Stimulated activated memory B cell treated with anti-CD40 and anti-IgM and Interleukin-4, amounts not matched to agents 10 μg/mL and 1 μg/mL and 100 μg/mL, for 72 hours (primary cell): ENCODE measurements at regions not wholly inside any gene's neighbourhood (a gene's known extent, or its start where the extent isn't known, plus 50 kb on each side); places are given as distances from the start of the nearest gene placed in this dataset.
"Not testable (repeated sequence)": the region's sequence is repeated elsewhere in the genome, so short reads cannot be mapped to it uniquely, and the experiment has no call there.

Experiments used
- ATAC-seq: fragments of 150-1000 bp; cut with Tn5 transposase; 2 replicates; pipeline ENCODE4 v1.10.0; 2021
- H3K27ac Mint-ChIP-seq: one replicate; pipeline ENCODE4 v1.8.0; 2022; ENCODE audit warnings: mild to moderate bottlenecking, mixed read lengths
- H3K27me3 Mint-ChIP-seq: one replicate; pipeline ENCODE4 v1.8.0; 2022; ENCODE audit warnings: mixed read lengths
- H3K36me3 Mint-ChIP-seq: one replicate; pipeline ENCODE4 v1.8.0; 2022; ENCODE audit warnings: mixed read lengths
- H3K4me1 Mint-ChIP-seq: one replicate; pipeline ENCODE4 v1.8.0; 2022; ENCODE audit warnings: mixed read lengths
- H3K4me3 Mint-ChIP-seq: one replicate; pipeline ENCODE4 v1.8.0; 2022; ENCODE audit warnings: mild to moderate bottlenecking, moderate library complexity, mixed read lengths
- H3K9me3 Mint-ChIP-seq: one replicate; pipeline ENCODE4 v1.8.0; 2022; ENCODE audit warnings: mixed read lengths

DNA sequence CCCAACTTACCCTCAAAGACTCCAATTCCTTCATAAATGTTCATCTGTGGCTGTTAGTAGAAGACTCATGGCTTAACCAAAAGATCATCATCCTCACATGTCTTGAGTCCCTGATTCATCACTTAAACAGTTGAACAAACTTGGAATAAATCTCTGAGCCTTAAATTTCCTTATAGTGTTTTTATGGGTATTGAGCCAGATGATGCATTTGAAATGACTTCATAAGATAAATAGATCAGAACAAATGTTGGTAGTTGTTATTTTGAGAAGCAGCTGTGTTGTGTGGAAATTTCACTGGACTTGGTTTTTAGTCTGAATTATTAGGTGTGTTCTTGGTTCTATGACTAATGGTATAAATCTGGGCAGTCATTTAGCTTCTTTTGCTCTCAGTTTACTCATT is 236.2 kb downstream of the NNT start:
- Mint-ChIP-seq H3K27me3 (no peaks in the 10 kb centered on the region), H3K36me3 (no peaks in the 10 kb centered on the region), H3K4me3 (no peak overlapping the region), H3K27ac (no peak overlapping the region), H3K9me3 (peaks cover 12% of the 10 kb centered on the region), H3K4me1 (no peaks in the 10 kb centered on the region)
- no peak for ATAC-seq

DNA sequence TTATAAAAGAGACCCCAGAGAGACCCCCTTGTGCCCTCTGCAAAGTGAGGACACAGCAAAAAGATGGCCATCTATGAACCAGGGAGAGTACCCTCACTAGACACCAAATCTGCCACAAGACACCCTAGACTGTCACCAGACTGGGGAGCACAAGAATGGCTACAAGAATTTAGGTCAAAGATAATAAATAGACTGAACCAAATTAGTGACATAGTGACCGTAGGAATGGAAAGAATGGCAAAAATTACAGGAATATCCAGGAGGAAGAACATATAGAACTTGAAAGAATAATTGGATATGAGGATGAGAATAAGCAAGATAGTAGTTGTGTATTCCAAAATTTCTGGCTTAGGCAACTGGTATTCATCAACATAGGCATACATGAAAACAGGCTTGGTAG is 235.0 kb downstream of the NNT start:
- no peaks in the 10 kb centered on the region for H3K36me3 Mint-ChIP-seq
- H3K9me3 Mint-ChIP-seq = peaks cover 12% of the 10 kb centered on the region
- H3K27ac Mint-ChIP-seq = no peak overlapping the region
- no peak for ATAC-seq
- no peaks in the 10 kb centered on the region for H3K27me3 Mint-ChIP-seq
- no peaks in the 10 kb centered on the region for H3K4me1 Mint-ChIP-seq
- H3K4me3 Mint-ChIP-seq = no peak overlapping the region

DNA sequence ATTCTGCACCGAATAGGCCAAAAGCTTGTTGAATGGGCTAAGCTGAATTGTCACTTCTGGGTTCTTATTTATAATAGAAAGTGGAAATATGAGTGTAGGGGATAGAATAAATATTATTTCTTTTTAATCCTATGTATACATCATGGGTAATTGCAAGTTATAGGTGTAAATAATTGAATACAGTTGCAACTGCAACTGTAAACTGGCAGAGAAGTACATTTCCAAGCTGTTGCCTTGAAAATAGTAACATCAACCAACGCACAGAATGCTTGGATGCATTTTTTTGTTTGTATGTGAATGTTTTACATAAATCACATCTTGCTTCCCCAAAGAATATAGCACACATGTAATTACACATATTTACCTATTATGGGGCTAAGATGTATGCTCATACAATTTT is 234.1 kb downstream of the NNT start:
- peaks cover 7% of the 10 kb centered on the region for H3K9me3 Mint-ChIP-seq
- no peaks in the 10 kb centered on the region for H3K36me3 Mint-ChIP-seq
- H3K4me1 Mint-ChIP-seq = no peaks in the 10 kb centered on the region
- no peaks in the 10 kb centered on the region for H3K27me3 Mint-ChIP-seq
- no peak overlapping the region for H3K27ac Mint-ChIP-seq
- no peak for ATAC-seq
- no peak overlapping the region for H3K4me3 Mint-ChIP-seq

DNA sequence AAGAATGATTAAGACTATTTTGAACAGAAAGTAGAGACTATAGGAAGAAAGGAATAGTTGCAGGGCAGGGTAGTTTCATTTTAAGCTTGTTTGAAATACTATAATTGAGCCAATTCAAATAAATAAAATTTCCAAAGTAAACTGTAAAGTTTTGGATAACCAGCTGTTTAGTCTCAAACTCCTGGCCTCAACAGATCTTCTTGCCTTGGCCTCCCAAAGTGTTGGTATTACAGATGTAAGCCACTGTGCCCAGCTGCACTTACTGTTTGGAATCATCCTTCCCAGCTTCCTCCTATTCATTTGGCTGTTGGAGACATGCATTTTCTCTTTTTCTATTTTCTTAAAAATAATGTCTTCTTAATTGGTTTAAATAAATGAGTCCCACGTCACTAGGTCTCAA is 231.0 kb downstream of the NNT start:
- H3K9me3 Mint-ChIP-seq = peaks cover 13% of the 10 kb centered on the region
- no peak overlapping the region for H3K4me3 Mint-ChIP-seq
- ATAC-seq = no peak
- H3K36me3 Mint-ChIP-seq = no peaks in the 10 kb centered on the region
- H3K27me3 Mint-ChIP-seq = peaks cover 7% of the 10 kb centered on the region
- no peak overlapping the region for H3K27ac Mint-ChIP-seq
- no peaks in the 10 kb centered on the region for H3K4me1 Mint-ChIP-seq

DNA sequence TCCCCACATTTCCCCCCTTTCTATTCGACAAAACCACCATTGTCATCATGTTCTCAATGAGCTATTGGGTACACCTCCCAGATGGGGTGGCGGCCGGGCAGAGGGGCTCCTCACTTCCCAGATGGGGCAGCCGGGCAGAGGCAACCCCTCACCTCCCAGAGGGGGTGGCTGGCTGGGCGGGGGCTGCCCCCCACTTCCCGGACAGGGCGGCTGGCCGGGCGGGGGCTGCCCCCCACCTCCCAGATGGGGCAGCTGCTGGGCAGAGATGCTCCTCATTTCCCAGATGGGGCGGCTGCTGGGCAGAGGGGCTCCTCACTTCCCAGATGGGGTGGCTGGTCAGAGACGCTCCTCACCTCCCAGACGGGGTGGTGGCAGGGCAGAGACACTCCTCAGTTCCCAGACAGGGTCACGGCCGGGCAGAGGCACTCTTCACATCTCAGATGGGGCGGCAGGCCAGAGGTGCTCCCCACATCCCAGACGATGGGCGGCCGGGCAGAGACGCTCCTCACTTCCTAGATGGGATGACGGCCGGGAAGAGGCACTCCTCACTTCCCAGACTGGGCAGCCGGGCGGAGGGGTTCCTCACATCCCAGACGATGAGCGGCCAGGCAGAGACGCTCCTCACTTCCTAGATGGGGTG is 221.5 kb downstream of the NNT start:
- not testable (repeated sequence) for H3K4me3 Mint-ChIP-seq, H3K27me3 Mint-ChIP-seq, H3K27ac Mint-ChIP-seq, H3K4me1 Mint-ChIP-seq, ATAC-seq, H3K36me3 Mint-ChIP-seq
- H3K9me3 Mint-ChIP-seq = peaks cover 14% of the 10 kb centered on the region

DNA sequence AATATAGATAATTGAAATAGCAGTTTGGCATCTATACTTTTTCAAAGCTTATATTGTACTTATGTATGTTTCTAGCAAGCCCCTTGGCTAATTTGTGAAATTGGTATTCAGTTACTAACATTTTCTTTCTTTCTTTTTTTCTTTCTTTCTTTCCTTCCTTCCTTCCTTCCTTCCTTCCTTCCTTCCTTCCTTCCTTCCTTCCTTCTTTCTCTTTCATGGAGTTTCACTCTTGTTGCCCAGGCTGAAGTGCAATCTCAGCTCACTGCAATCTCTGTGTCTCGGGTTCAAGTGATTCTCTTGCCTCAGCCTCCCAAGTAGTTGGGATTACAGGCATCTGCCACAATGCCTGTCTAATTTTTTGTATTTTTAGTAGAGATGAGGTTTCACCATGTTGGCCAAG is 215.4 kb downstream of the NNT start:
- not testable (repeated sequence) for H3K27ac Mint-ChIP-seq, H3K36me3 Mint-ChIP-seq, H3K27me3 Mint-ChIP-seq, H3K4me3 Mint-ChIP-seq, H3K4me1 Mint-ChIP-seq, ATAC-seq
- peaks cover 23% of the 10 kb centered on the region for H3K9me3 Mint-ChIP-seq

DNA sequence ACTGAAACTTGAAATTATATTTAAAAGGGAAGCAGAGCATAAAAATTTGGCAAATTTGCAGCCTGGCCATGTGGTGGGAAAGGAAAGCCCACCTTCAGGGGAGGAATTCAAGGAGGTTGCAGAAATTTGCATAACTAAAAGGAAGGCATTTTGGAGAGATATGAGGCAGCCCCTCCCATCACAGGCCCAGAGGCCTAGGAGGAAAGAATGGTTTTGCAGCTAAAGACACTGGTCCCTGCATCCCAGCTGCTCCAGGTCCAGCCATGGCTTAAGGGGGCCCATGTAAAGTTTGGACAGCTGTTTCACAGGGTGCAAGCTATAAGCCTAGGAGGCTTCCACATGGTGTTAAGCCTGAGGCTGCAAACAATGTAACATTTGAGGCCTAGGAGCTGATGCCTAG is 212.5 kb downstream of the NNT start:
- H3K27me3 Mint-ChIP-seq = no peaks in the 10 kb centered on the region
- no peaks in the 10 kb centered on the region for H3K36me3 Mint-ChIP-seq
- H3K9me3 Mint-ChIP-seq = peaks cover 20% of the 10 kb centered on the region
- ATAC-seq = no peak
- H3K27ac Mint-ChIP-seq = no peak overlapping the region
- no peaks in the 10 kb centered on the region for H3K4me1 Mint-ChIP-seq
- H3K4me3 Mint-ChIP-seq = no peak overlapping the region

DNA sequence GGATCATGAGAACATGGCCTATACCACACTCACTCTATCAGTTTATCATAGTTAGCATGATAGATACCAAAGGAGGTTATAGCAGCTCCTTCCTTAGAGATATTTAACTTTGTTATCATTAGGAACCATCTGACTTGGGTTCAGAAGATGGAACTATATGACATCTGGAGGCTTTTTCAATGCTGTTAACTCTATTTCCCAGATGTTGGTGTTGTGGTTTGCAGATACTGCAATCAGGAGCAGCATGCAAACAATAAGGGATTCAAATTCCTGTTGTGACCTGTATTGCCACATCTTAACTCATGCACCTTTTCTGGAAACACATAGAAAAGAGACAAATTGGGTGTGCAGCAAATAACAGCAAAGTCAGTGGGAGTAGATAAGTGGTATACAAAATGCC is 201.7 kb downstream of the NNT start:
- Mint-ChIP-seq H3K4me3 (no peak overlapping the region), H3K4me1 (no peaks in the 10 kb centered on the region), H3K9me3 (no peaks in the 10 kb centered on the region), H3K27ac (no peak overlapping the region), H3K36me3 (no peaks in the 10 kb centered on the region), H3K27me3 (no peaks in the 10 kb centered on the region)
- no peak for ATAC-seq

DNA sequence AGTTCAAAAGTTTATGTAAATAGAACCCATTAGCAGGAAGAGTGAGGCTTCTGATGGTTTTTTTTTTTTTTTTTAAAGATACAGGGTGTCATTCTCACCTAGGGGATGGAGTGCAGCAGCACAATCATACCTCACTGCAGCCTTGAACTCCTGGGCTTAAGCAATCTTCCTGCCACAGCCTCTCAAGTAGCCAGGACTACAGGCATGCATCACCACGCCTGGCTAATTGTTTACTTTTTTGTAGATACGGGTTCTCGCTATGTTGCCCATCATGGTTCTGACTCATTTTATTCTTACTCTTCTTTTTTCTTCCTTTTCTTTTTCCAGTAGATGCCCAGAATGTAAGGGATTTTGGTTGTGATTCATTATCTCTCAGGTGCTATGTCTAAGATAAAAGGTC is 201.1 kb downstream of the NNT start:
- Mint-ChIP-seq H3K27ac (no peak overlapping the region), H3K9me3 (no peaks in the 10 kb centered on the region), H3K36me3 (no peaks in the 10 kb centered on the region), H3K4me3 (no peak overlapping the region), H3K4me1 (no peaks in the 10 kb centered on the region), H3K27me3 (no peaks in the 10 kb centered on the region)
- no peak for ATAC-seq

DNA sequence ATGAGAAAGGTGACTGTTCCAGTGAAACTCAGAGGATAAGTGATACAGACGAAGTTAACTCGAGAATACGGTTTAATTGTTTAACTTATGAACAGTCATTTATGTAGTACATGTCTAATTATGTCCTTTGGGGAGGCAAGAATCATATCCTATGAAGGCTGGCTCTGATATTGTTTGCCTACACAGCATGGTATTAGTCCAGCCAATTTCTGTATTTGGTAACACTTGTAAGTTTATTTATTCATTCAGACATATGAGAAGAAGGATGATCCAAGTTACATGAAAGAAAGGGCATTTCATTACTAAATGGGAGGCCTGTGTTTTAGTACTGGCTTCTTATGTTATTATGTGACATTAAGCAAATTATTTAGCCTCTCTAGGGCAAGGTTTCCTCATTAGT is 199.7 kb downstream of the NNT start:
- no peaks in the 10 kb centered on the region for H3K27me3 Mint-ChIP-seq
- no peaks in the 10 kb centered on the region for H3K4me1 Mint-ChIP-seq
- H3K9me3 Mint-ChIP-seq = peaks cover 3% of the 10 kb centered on the region
- H3K27ac Mint-ChIP-seq = no peak overlapping the region
- no peak overlapping the region for H3K4me3 Mint-ChIP-seq
- no peak for ATAC-seq
- H3K36me3 Mint-ChIP-seq = no peaks in the 10 kb centered on the region

DNA sequence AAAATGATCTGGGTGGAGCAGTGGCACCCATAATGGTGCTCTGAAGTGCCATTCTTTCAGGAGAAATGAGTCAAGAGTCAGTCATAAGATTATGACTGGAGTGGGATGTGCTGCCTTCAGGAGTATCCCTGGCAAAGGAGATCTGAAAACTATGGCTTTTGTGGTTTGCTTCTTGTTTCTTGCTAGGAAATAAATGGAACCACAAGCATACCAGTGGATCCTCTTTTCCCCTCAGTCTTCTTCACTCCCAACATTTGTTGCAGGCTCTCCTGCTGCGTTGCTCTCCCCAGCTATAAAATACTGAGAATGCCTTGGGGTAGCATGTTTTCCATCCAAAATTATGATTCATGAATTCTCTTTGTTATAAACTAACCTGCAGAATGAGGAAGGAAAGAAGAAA is 199.1 kb downstream of the NNT start:
- no peaks in the 10 kb centered on the region for H3K36me3 Mint-ChIP-seq
- no peak for ATAC-seq
- H3K9me3 Mint-ChIP-seq = peaks cover 3% of the 10 kb centered on the region
- no peaks in the 10 kb centered on the region for H3K4me1 Mint-ChIP-seq
- H3K4me3 Mint-ChIP-seq = no peak overlapping the region
- H3K27ac Mint-ChIP-seq = no peak overlapping the region
- H3K27me3 Mint-ChIP-seq = no peaks in the 10 kb centered on the region

DNA sequence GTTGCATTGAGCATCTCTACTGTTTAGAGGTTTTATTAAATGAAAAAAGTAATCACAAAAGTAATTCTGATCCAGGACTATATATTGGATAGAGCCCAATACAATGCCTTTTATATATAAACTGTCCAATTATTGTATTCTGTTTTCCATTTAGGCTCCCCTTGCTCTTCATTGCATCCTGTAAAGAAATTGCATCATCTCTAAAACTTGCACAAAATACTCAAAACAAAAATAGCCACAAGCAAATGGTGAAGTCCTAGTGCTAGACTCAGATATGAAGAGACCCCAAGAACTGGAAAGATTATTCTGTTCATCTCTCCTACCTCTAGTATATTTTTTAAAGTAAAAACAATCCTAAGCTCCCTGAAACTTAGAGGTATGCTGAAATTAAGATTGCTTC is 195.8 kb downstream of the NNT start:
- Mint-ChIP-seq H3K4me1 (no peaks in the 10 kb centered on the region), H3K27ac (no peak overlapping the region), H3K9me3 (peaks cover 6% of the 10 kb centered on the region), H3K27me3 (no peaks in the 10 kb centered on the region), H3K4me3 (no peak overlapping the region), H3K36me3 (no peaks in the 10 kb centered on the region)
- ATAC-seq = no peak

DNA sequence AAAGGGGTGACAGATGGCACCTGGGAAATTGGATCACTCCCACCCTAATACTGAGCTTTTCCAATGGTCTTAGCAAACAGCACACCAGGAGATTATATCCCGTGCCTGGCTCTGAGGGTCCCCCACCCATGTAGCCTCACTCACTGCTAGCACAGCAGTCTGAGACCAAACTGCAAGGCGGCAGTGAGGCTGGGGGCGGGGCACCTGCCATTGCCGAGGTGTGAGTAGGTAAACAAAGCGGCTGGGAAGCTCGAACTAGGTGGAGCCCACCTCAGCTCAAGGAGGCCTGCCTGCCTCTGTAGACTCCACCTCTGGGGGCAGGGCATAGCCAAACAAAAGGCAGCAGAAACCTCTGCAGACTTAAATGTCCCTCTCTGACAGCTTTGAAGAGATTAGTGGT is 188.9 kb downstream of the NNT start:
- H3K4me1 Mint-ChIP-seq, H3K27me3 Mint-ChIP-seq, H3K4me3 Mint-ChIP-seq, H3K27ac Mint-ChIP-seq, ATAC-seq, H3K36me3 Mint-ChIP-seq: not testable (repeated sequence)
- peaks cover 12% of the 10 kb centered on the region for H3K9me3 Mint-ChIP-seq

DNA sequence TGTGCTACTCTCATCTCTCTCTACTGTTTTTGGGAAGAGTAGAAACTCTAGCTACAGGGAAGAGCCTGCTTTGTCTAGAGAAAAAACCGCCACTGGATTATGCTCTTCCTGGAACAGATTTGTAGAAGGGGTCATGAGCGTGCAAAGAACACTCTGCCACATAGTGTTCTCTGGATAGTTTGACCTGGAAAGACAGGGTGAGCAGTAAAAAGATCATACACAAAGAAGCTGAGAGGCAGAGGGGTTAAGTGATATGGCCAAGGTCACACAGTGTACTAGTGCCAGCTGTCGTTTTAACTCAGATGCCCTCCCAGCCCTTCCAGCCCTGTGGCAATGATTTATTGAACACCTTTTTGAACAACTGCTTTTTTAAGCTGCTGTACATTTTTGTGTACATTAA is 182.2 kb downstream of the NNT start:
- H3K36me3 Mint-ChIP-seq = no peaks in the 10 kb centered on the region
- ATAC-seq = no peak
- no peaks in the 10 kb centered on the region for H3K4me1 Mint-ChIP-seq
- no peak overlapping the region for H3K27ac Mint-ChIP-seq
- no peaks in the 10 kb centered on the region for H3K27me3 Mint-ChIP-seq
- no peak overlapping the region for H3K4me3 Mint-ChIP-seq
- H3K9me3 Mint-ChIP-seq = peaks cover 10% of the 10 kb centered on the region

DNA sequence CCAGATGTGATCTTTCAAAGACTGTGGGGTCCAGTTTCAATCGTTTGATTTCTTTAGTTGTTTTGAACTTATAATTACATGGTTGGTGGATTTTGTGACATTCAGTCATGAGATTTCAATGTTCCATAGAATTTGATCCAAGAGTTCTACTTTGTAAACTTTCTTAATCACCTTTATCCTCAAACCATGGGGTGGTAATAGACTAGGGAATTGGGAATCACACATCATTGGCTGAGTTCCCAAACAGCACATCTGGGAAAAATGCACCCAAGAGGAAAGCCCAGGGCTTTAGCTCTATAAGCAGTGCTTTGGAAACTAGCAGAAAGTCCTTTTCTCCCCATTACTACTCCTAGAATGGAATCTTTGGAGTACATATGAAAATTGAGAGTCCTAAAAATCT is 177.6 kb downstream of the NNT start:
- Mint-ChIP-seq H3K27ac (no peak overlapping the region), H3K9me3 (peaks cover 5% of the 10 kb centered on the region), H3K27me3 (no peaks in the 10 kb centered on the region), H3K4me3 (no peak overlapping the region), H3K4me1 (no peaks in the 10 kb centered on the region), H3K36me3 (no peaks in the 10 kb centered on the region)
- ATAC-seq = no peak

DNA sequence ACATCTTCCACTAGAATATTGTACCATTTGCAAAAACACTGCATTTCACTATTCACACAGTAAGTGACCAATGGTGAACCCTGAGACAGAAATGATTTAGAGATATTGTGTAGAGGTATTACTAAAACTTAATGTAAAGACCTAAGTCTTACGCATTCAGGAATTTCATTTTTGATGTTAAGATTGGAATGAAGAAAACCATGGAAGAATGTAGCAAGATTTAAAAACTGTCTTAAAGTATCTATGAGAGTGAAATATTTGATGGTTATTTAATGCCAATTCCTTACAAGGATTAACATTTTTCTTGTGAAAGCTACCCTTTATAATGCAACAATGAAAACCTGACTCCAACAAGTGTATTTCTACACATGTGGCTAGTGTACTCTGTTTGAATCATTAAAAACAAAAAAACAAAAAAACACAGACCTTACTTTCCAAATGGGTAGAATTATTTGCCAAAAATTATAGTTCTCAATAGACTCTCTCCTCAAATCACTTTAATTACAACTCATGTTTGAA is 172.0 kb downstream of the NNT start:
- Mint-ChIP-seq H3K4me1 (no peaks in the 10 kb centered on the region), H3K27ac (no peak overlapping the region), H3K36me3 (no peaks in the 10 kb centered on the region), H3K9me3 (peaks cover 5% of the 10 kb centered on the region), H3K27me3 (no peaks in the 10 kb centered on the region), H3K4me3 (no peak overlapping the region)
- no peak for ATAC-seq

DNA sequence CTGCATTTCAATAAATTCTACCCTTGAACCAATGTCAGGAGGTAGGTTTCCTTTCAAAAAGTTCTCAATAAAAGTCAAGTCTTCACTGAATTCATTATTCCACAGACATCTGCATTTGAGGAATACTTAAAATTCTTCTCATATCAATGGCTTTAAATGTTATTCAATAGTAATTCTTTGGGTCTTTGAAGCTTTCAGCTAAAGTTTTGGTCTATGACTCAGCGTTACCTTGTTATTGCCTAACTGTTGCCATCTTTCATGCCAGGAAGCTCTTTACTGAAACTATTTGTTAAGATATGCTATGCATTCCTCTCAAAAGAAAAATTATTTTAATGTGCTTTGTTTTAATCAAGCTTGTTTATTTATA is 170.5 kb downstream of the NNT start:
- H3K4me1 Mint-ChIP-seq = no peaks in the 10 kb centered on the region
- ATAC-seq = no peak
- H3K27me3 Mint-ChIP-seq = no peaks in the 10 kb centered on the region
- H3K27ac Mint-ChIP-seq = no peak overlapping the region
- peaks cover 5% of the 10 kb centered on the region for H3K9me3 Mint-ChIP-seq
- no peak overlapping the region for H3K4me3 Mint-ChIP-seq
- H3K36me3 Mint-ChIP-seq = no peaks in the 10 kb centered on the region
